ENCODE measurements at regions not wholly inside any gene's neighbourhood (a gene's known extent, or its start where the extent isn't known, plus 50 kb on each side); places are given as distances from the start of the nearest gene placed in this dataset.

- Histone ChIP-seq H2AK5ac (ENCODE audit: low read depth, low read length) (no peak overlapping the region), H3K4ac (replicated peaks; ENCODE audit: insufficient read length, low read depth, low read length) (no peak overlapping the region), H3K23me2 (ENCODE audit: low read depth, low read length) (no peaks in the 10 kb centered on the region), H3K4me3 (ENCODE audit: extremely low read depth in 1 of 4, insufficient read depth in 2 of 4, low read depth in 3 of 4, low read length in 4 of 4) (no peak overlapping the region), H4K5ac (ENCODE audit: insufficient read length, low read depth, low read length) (no peak overlapping the region), H2AFZ (ENCODE audit: low read length) (no peak overlapping the region), H3K56ac (replicated peaks; ENCODE audit: insufficient read length, low read depth, low read length) (no peak overlapping the region), H3K27ac (ENCODE audit: low read depth, low read length) (no peak overlapping the region), H4K20me1 (replicated peaks in 1 of 2; ENCODE audit: control insufficient read depth in 1 of 2, insufficient read depth in 2 of 2, low read length in 2 of 2) (no peaks in the 10 kb centered on the region), H3K36me3 (ENCODE audit: control insufficient read depth in 2 of 4, insufficient read depth in 4 of 4, low read length in 3 of 4) (no peaks in the 10 kb centered on the region), H2BK120ac (replicated peaks; ENCODE audit: low read depth, low read length) (no peak overlapping the region), H3K18ac (ENCODE audit: extremely low read depth, low read length) (no peak overlapping the region), H3K23ac (ENCODE audit: insufficient read length) (no peak overlapping the region), H3K79me1 (ENCODE audit: low read depth, low read length) (no peaks in the 10 kb centered on the region), H2BK15ac (ENCODE audit: low read length) (no peak overlapping the region), H3K4me2 (ENCODE audit: insufficient read depth in 1 of 2, low read depth in 2 of 2, low read length in 2 of 2) (no peak overlapping the region), H2BK20ac (ENCODE audit: low read length) (no peak overlapping the region), H3K27me3 (replicated peaks in 1 of 4; ENCODE audit: control insufficient read depth in 3 of 4, extremely low read depth in 1 of 4, insufficient read depth in 3 of 4, low read length in 3 of 4) (no peaks in the 10 kb centered on the region), H3K9me3 (ENCODE audit: insufficient read depth in 2 of 2, low read depth in 1 of 2, low read length in 1 of 2) (peaks cover 73 to 81% of the 10 kb centered on the region in 2 experiments), H2BK12ac (ENCODE audit: low read depth, low read length) (no peak overlapping the region), H3K9ac (replicated peaks in 1 of 4; ENCODE audit: extremely low read depth in 1 of 4, low read depth in 3 of 4, low read length in 3 of 4) (no peak overlapping the region), H4K91ac (replicated peaks; ENCODE audit: insufficient read length, low read length) (no peak overlapping the region), H3K14ac (ENCODE audit: insufficient read length) (no peak overlapping the region), H4K8ac (ENCODE audit: extremely low read depth, insufficient read depth, low read length) (no peak overlapping the region), H2BK5ac (ENCODE audit: low read depth, low read length) (no peak overlapping the region), H3K79me2 (ENCODE audit: control insufficient read depth in 1 of 2, insufficient read depth in 2 of 2, low read length in 2 of 2) (no peaks in the 10 kb centered on the region), H3K4me1 (replicated peaks in 1 of 4; ENCODE audit: control insufficient read depth in 3 of 4, insufficient read depth in 4 of 4, low read length in 3 of 4) (no peaks in the 10 kb centered on the region)
- no peak for FAIRE-seq
- CTCF ChIA-PET (ENCODE audit: partially characterized antibody), result interaction anchor here (0.6 kb wide), 1 partner anchor 312 kb away, joined by 3 read pairs; no protein-coding TSS in a partner anchor
- POLR2A ChIA-PET (ENCODE audit: partially characterized antibody), result no interaction called here
- TF ChIP-seq SP4 (IDR thresholded peaks at IDR 0.05; ENCODE audit: low read length) (no peak), CREB1 (IDR thresholded peaks at IDR 0.05) (no peak), USF2 (IDR thresholded peaks at IDR 0.05; ENCODE audit: low read length) (no peak), TAF1 (IDR thresholded peaks at IDR 0.05; ENCODE audit: low read depth, low read length) (no peak), MAX (IDR thresholded peaks at IDR 0.05) (no peak)
- WGBS, 2 experiments (ENCODE audit: extremely low coverage in 1 of 2, insufficient coverage in 1 of 2, insufficient read length in 1 of 2, insufficient replicate concordance in 2 of 2, low coverage in 1 of 2, low lambda C conversion rate in 2 of 2, missing lambda C conversion rate in 1 of 2), result 77% methylated on average over 10 of the region's 10 CpGs; no CpG with 5 or more reads in 1 of the 2 experiments
- DNase-seq (ENCODE audit: low read depth in 1 of 2, low spot score in 2 of 2), result no peak
Observed at GRCh38 chr14:106227793-106228192, 701.4 kb downstream of the TMEM121 start.

Data from H1 (cell line).